ENCODE measurements at regions not wholly inside any gene's neighbourhood (a gene's known extent, or its start where the extent isn't known, plus 50 kb on each side); places are given as distances from the start of the nearest gene placed in this dataset.

GRCh38 chr4:179486570-179487335 is 2044.5 kb upstream of the AGA start:
- Mint-ChIP-seq H3K4me3 (no peak overlapping the region), H3K9me3 (peaks cover 10 to 22% (median 12%) of the 10 kb centered on the region in 7 donors), H3K36me3 (no peaks in the 10 kb centered on the region), H3K4me1 (no peaks in the 10 kb centered on the region), H3K27ac (no peak overlapping the region), H3K27me3 (ENCODE audit: low read depth in 3 of 3) (peaks cover 0 to 3% (median 3%) of the 10 kb centered on the region in 3 donors)
- Histone ChIP-seq H3K36me3 (replicated peaks in 1 of 2; ENCODE audit: control insufficient read depth in 1 of 2, insufficient read depth in 2 of 2, low read length in 2 of 2) (no peaks in the 10 kb centered on the region), H3K4me3 (replicated peaks in 1 of 3; ENCODE audit: low read depth in 2 of 3, low read length in 3 of 3) (no peak overlapping the region), H3K9me3 (replicated peaks in 1 of 2; ENCODE audit: control insufficient read depth in 1 of 2, insufficient read depth in 1 of 2, low read length in 2 of 2) (peaks cover 22 to 37% of the 10 kb centered on the region in 2 donors), H3K9ac (ENCODE audit: insufficient read depth, low read length, poor library complexity, severe bottlenecking) (no peak overlapping the region), H2AFZ (ENCODE audit: insufficient read depth, low read depth, low read length, poor library complexity, severe bottlenecking) (no peak overlapping the region), H3K4me2 (replicated peaks; ENCODE audit: extremely low read depth, low read length, poor library complexity, severe bottlenecking) (no peak overlapping the region), H3K27ac (ENCODE audit: low read depth in 1 of 2, low read length in 2 of 2) (no peak overlapping the region), H3K27me3 (ENCODE audit: control insufficient read depth in 2 of 2, insufficient read depth in 2 of 2, low read length in 2 of 2) (no peaks in the 10 kb centered on the region), H4K20me1 (ENCODE audit: insufficient read depth, low read length) (no peaks in the 10 kb centered on the region), H3K79me2 (ENCODE audit: insufficient read depth, low read length) (no peaks in the 10 kb centered on the region), H3K4me1 (ENCODE audit: control insufficient read depth in 1 of 2, insufficient read depth in 2 of 2, low read length in 2 of 2) (no peaks in the 10 kb centered on the region)
- intact Hi-C loops (cut with micrococcal nuclease) = no loop called here
- no peak for DNase-seq
- 100% methylated on average over 2 of the region's 6 CpGs for WGBS (ENCODE audit: insufficient coverage)
- TF ChIP-seq, protein P1, sequence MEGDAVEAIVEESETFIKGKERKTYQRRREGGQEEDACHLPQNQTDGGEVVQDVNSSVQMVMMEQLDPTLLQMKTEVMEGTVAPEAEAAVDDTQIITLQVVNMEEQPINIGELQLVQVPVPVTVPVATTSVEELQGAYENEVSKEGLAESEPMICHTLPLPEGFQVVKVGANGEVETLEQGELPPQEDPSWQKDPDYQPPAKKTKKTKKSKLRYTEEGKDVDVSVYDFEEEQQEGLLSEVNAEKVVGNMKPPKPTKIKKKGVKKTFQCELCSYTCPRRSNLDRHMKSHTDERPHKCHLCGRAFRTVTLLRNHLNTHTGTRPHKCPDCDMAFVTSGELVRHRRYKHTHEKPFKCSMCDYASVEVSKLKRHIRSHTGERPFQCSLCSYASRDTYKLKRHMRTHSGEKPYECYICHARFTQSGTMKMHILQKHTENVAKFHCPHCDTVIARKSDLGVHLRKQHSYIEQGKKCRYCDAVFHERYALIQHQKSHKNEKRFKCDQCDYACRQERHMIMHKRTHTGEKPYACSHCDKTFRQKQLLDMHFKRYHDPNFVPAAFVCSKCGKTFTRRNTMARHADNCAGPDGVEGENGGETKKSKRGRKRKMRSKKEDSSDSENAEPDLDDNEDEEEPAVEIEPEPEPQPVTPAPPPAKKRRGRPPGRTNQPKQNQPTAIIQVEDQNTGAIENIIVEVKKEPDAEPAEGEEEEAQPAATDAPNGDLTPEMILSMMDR (IDR thresholded peaks at IDR 0.05) = no peak

- no peak overlapping the region for H3K9ac ChIP-seq (ENCODE audit: insufficient read depth, low read length, poor library complexity, severe bottlenecking)
- no peak overlapping the region for H2AFZ ChIP-seq (ENCODE audit: insufficient read depth, low read depth, low read length, poor library complexity, severe bottlenecking)
- no peak overlapping the region for H3K4me2 ChIP-seq (replicated peaks; ENCODE audit: extremely low read depth, low read length, poor library complexity, severe bottlenecking)
- H3K9me3 Mint-ChIP-seq = peaks cover 7 to 16% (median 10%) of the 10 kb centered on the region in 7 donors
- no peak overlapping the region for H3K4me3 ChIP-seq (replicated peaks in 1 of 3; ENCODE audit: low read depth in 2 of 3, low read length in 3 of 3)
- no peak overlapping the region for H3K4me3 Mint-ChIP-seq
- H3K36me3 Mint-ChIP-seq = no peaks in the 10 kb centered on the region
- H3K27me3 Mint-ChIP-seq (ENCODE audit: low read depth in 3 of 3) = no peaks in the 10 kb centered on the region
- no peak overlapping the region for H3K27ac ChIP-seq (ENCODE audit: low read depth in 1 of 2, low read length in 2 of 2)
- no peaks in the 10 kb centered on the region for H4K20me1 ChIP-seq (ENCODE audit: insufficient read depth, low read length)
- no peaks in the 10 kb centered on the region for H3K79me2 ChIP-seq (ENCODE audit: insufficient read depth, low read length)
- no peaks in the 10 kb centered on the region for H3K4me1 ChIP-seq (ENCODE audit: control insufficient read depth in 1 of 2, insufficient read depth in 2 of 2, low read length in 2 of 2)
- DNase-seq = no peak
- WGBS (ENCODE audit: insufficient coverage) = 95% methylated on average over 3 of the region's 3 CpGs
- intact Hi-C loops (cut with micrococcal nuclease) = no loop called here
- TF ChIP-seq, protein P1 (IDR thresholded peaks at IDR 0.05) = no peak
- peaks cover 10 to 21% of the 10 kb centered on the region in 2 donors for H3K9me3 ChIP-seq (replicated peaks in 1 of 2; ENCODE audit: control insufficient read depth in 1 of 2, insufficient read depth in 1 of 2, low read length in 2 of 2)
- H3K27ac Mint-ChIP-seq = no peak overlapping the region
- H3K4me1 Mint-ChIP-seq = no peaks in the 10 kb centered on the region
- no peaks in the 10 kb centered on the region for H3K36me3 ChIP-seq (replicated peaks in 1 of 2; ENCODE audit: control insufficient read depth in 1 of 2, insufficient read depth in 2 of 2, low read length in 2 of 2)
- H3K27me3 ChIP-seq (ENCODE audit: control insufficient read depth in 2 of 2, insufficient read depth in 2 of 2, low read length in 2 of 2) = no peaks in the 10 kb centered on the region
Observed at GRCh38 chr4:179492260-179493080, 2050.2 kb upstream of the AGA start.

Measured in CD14-positive monocyte (primary cell).